ENCODE measurements at regions not wholly inside any gene's neighbourhood (a gene's known extent, or its start where the extent isn't known, plus 50 kb on each side); places are given as distances from the start of the nearest gene placed in this dataset.

- TF ChIP-seq ATF3 (IDR thresholded peaks at IDR 0.05) (no peak), ATF3 (CRISPR knock-in tag; conservative IDR thresholded peaks at IDR 0.05) (no peak), ZNF140 (CRISPR knock-in tag; IDR thresholded peaks at IDR 0.05) (no peak), CBX8 (IDR thresholded peaks at IDR 0.05; ENCODE audit: borderline replicate concordance, extremely low read depth, low read depth, low read length, poor library complexity, severe bottlenecking) (no peak), CTCF (IDR thresholded peaks at IDR 0.05 in 2 of 3, conservative IDR thresholded peaks at IDR 0.05 in 1 of 3; ENCODE audit: insufficient read depth in 2 of 3, low read depth in 1 of 3, low read length in 3 of 3) (no peak), CHD7 (IDR thresholded peaks at IDR 0.05; ENCODE audit: low read depth, low read length) (no peak), MAZ (CRISPR knock-in tag; conservative IDR thresholded peaks at IDR 0.05 in 1 of 2, IDR thresholded peaks at IDR 0.05 in 1 of 2) (no peak), EGR1 (conservative IDR thresholded peaks at IDR 0.05) (no peak), MXI1 (IDR thresholded peaks at IDR 0.05; ENCODE audit: low read depth, low read length) (no peak), ZBTB2 (IDR thresholded peaks at IDR 0.05) (no peak)
These were observed 485.2 kb downstream of the EIPR1 start for GRCh38 chr2:2892378-2892777.

Measured in K562 (cell line).